Vagina (tissue), 2 donors: ENCODE measurements at regions not wholly inside any gene's neighbourhood (a gene's known extent, or its start where the extent isn't known, plus 50 kb on each side); places are given as distances from the start of the nearest gene placed in this dataset.

ENCODE experiments used
- DNase-seq, 2 donors: peaks; one replicate each; pipeline ENCODE4 v3.0.0-alpha.2; 2017; ENCODE audit errors: extremely low spot score in 2 of 2
- H3K27ac ChIP-seq: fragments of 200-600 bp; sonication (generic); one replicate; pipeline ENCODE4 v1.5.1; 2019
- H3K27me3 ChIP-seq: fragments of 200-600 bp; sonication (generic); one replicate; pipeline ENCODE4 v1.5.1; 2019
- H3K36me3 ChIP-seq, 2 donors: fragments of 200-600 bp; sonication (generic); one replicate each; pipeline ENCODE4 v1.5.1; 2017 to 2019
- H3K4me1 ChIP-seq: fragments of 200-600 bp; sonication (generic); one replicate; pipeline ENCODE4 v1.5.1; 2019
- H3K4me3 ChIP-seq, 2 donors: fragments of 200-600 bp; sonication (generic); 1 replicate in 1 of 2; 2 replicates in 1 of 2; pipeline ENCODE4 v1.5.1; 2016 to 2019
- H3K9me3 ChIP-seq: fragments of 200-600 bp; sonication (generic); one replicate; pipeline ENCODE4 v1.5.1; 2019
- POLR2A ChIP-seq, 2 donors: fragments of 450-650 bp; IDR thresholded peaks; one replicate each; pipeline ENCODE4 v1.6.1; 2017; ENCODE audit warnings: antibody characterized with exemption in 2 of 2, mild to moderate bottlenecking in 2 of 2, moderate library complexity in 2 of 2
- POLR2AphosphoS5 ChIP-seq, 2 donors: sonication (generic); formaldehyde crosslinking; IDR thresholded peaks; one replicate each; pipeline ENCODE4 v1.9.0; 2017; ENCODE audit warnings: antibody characterized with exemption in 2 of 2, mild to moderate bottlenecking in 2 of 2, low read depth in 1 of 2; ENCODE audit not compliant: insufficient read depth in 1 of 2
- intact Hi-C: fragments of 100-400 bp; cut with DNase I; formaldehyde crosslinking; loops from one replicate; pipeline ENCODE4 v1.15.1; 2023
- TF ChIP-seq, protein P1 (sequence below), 3 experiments: fragments of 450-650 bp in 2 of 3; fragments of 200-600 bp in 1 of 3; sonication (generic) in 1 of 3; IDR thresholded peaks; one replicate each; pipeline ENCODE4 v1.5.1; 2017 to 2019; ENCODE audit warnings: antibody characterized with exemption in 3 of 3, mild to moderate bottlenecking in 2 of 3, moderate library complexity in 2 of 3

DNA sequence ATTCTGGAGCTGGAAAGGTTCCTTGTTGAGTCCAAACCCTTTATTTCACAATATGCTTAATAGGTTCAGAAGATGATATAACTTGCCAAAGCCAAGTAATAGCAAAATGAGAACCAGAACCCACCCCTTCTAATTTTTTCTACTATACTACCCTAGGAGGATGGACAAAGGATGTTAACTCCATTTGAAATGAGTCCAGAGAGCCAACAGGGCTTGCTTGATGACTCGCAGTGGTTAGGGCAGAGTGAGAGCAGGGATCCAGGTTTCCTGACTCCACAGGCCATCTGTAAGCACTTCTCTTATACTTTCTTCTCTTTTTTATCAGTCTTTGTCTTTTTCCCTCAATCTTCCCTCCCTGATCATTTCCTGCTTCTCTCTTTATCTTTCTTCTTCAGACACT lies 668.1 kb downstream of the MED13L start:
- DNase-seq = no peak
- Histone ChIP-seq H3K27me3 (no peaks in the 10 kb centered on the region), H3K4me1 (peaks cover 7% of the 10 kb centered on the region), H3K27ac (no peak overlapping the region), H3K4me3 (no peak overlapping the region), H3K36me3 (no peaks in the 10 kb centered on the region), H3K9me3 (no peaks in the 10 kb centered on the region)
- intact Hi-C loops = no loop called here
- TF ChIP-seq, protein P1, sequence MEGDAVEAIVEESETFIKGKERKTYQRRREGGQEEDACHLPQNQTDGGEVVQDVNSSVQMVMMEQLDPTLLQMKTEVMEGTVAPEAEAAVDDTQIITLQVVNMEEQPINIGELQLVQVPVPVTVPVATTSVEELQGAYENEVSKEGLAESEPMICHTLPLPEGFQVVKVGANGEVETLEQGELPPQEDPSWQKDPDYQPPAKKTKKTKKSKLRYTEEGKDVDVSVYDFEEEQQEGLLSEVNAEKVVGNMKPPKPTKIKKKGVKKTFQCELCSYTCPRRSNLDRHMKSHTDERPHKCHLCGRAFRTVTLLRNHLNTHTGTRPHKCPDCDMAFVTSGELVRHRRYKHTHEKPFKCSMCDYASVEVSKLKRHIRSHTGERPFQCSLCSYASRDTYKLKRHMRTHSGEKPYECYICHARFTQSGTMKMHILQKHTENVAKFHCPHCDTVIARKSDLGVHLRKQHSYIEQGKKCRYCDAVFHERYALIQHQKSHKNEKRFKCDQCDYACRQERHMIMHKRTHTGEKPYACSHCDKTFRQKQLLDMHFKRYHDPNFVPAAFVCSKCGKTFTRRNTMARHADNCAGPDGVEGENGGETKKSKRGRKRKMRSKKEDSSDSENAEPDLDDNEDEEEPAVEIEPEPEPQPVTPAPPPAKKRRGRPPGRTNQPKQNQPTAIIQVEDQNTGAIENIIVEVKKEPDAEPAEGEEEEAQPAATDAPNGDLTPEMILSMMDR (IDR thresholded peaks at IDR 0.05) = no peak
- TF ChIP-seq POLR2A (IDR thresholded peaks at IDR 0.05) (no peak), POLR2AphosphoS5 (IDR thresholded peaks at IDR 0.05; ENCODE audit: insufficient read depth in 1 of 2, low read depth in 1 of 2) (no peak)

DNA sequence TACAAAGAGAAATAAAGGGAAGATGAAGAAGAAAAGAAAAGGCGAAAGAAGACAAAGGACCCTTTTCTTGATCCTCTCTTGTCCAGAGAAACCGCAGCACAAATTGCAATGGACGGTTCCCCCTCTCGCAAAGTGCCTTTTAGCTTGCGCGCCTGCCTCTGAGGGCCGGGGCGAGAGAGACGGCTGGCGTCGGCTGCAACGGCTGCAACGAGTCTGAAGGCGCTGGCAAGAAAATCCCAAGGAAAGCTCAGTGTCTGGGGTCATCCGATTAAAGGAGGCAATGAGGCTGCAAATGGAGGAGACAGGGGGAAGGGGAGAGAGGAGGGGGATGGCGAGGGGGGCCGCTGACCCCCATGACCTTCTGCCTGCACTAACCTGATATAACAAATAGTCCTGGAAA lies 671.5 kb downstream of the MED13L start:
- Histone ChIP-seq H3K4me1 (no peaks in the 10 kb centered on the region), H3K4me3 (no peak overlapping the region), H3K27me3 (no peaks in the 10 kb centered on the region), H3K27ac (no peak overlapping the region), H3K36me3 (no peaks in the 10 kb centered on the region), H3K9me3 (no peaks in the 10 kb centered on the region)
- intact Hi-C loops = no loop called here
- TF ChIP-seq, protein P1 (IDR thresholded peaks at IDR 0.05) = no peak
- TF ChIP-seq POLR2AphosphoS5 (IDR thresholded peaks at IDR 0.05; ENCODE audit: insufficient read depth in 1 of 2, low read depth in 1 of 2) (no peak), POLR2A (IDR thresholded peaks at IDR 0.05) (no peak)
- DNase-seq = no peak

DNA sequence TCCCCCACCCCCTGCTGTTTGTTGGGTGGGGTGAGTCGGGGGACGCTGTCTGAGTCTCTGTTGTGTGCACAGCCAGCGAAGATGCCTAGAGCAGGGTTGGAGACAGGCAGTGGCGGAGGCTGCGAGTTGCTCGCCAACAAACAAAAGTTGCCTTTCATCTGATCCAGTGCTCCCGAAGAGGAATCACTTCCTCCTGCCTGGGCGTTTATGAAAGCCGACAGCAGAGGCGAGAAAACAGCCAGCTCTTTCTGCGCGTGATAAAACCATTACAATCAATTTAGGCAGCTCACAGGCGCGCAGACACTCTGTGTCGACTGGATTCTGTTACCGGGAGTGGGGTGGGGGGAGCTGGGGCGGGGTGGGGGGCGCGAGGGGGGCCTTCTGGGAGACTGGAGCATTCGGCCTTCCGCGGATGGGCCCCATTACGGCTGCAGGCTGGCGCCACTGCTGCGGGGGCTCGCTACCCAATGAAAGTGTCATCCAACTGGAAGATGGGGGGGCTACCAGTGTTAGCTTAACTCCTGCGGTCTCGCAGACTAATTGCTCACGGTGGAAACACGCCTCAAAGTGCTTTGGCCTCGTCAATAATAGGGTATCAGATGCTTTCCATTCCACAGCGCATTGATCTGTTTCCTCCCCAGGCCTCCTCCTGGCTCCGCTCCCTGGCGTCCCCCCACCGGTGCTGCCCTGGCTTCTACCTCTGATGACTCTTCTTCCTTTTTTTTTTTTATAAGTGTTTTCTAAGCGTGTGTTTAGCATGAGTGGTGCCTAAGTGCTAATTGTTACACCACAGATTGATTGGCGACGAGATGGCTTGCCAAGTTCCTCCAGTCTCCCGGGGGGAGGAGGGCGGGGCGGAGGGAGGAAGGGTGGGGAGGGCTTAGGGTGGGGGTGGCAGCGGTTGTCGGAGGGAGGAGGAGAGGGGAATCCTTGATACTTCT lies 678.4 kb downstream of the MED13L start:
- Histone ChIP-seq H3K4me1 (peaks cover 18% of the 10 kb centered on the region), H3K27ac (peak overlapping the region; percentile 29), H3K27me3 (no peaks in the 10 kb centered on the region), H3K4me3 (peak overlapping the region; percentile 32 to 46), H3K9me3 (no peaks in the 10 kb centered on the region), H3K36me3 (no peaks in the 10 kb centered on the region)
- TF ChIP-seq POLR2A (IDR thresholded peaks at IDR 0.05) (no peak), POLR2AphosphoS5 (IDR thresholded peaks at IDR 0.05; ENCODE audit: insufficient read depth in 1 of 2, low read depth in 1 of 2) (no peak)
- TF ChIP-seq, protein P1 (IDR thresholded peaks at IDR 0.05) = no peak
- DNase-seq = no peak
- intact Hi-C loops = no loop called here

DNA sequence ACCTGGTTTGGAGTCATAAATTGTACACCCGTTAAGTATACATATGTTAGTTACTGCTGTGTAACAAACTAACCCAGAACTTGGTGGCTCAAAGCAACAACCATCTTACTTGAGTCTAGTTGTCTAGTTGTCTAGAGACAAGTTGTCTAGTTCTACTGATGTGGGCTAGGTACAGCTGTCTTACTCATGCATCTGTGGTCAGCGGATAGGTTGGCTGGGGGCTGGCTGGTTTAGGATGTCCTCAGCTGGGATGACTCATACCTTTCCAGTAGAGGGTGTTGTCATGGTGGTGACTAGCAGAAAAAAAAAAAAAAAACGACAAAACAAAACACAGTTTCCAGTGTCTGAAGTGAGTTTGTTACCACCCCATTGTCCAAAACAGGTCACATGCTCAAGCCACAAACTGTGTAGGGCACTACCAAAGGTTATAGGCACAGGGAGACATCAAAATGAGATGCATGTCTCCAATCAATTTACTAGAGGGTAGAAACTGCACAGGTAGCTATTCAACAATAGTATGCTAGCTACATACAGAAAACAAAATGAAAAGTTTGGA lies 680.3 kb downstream of the MED13L start:
- H3K4me3 ChIP-seq = no peak overlapping the region
- intact Hi-C loops = no loop called here
- DNase-seq = no peak
- no peaks in the 10 kb centered on the region for H3K9me3 ChIP-seq
- H3K36me3 ChIP-seq = no peaks in the 10 kb centered on the region
- no peak overlapping the region for H3K27ac ChIP-seq
- H3K4me1 ChIP-seq = peaks cover 18% of the 10 kb centered on the region
- TF ChIP-seq, protein P1 (IDR thresholded peaks at IDR 0.05) = no peak
- no peak for TF ChIP-seq POLR2A (IDR thresholded peaks at IDR 0.05)
- TF ChIP-seq POLR2AphosphoS5 (IDR thresholded peaks at IDR 0.05; ENCODE audit: insufficient read depth in 1 of 2, low read depth in 1 of 2) = no peak
- no peaks in the 10 kb centered on the region for H3K27me3 ChIP-seq

DNA sequence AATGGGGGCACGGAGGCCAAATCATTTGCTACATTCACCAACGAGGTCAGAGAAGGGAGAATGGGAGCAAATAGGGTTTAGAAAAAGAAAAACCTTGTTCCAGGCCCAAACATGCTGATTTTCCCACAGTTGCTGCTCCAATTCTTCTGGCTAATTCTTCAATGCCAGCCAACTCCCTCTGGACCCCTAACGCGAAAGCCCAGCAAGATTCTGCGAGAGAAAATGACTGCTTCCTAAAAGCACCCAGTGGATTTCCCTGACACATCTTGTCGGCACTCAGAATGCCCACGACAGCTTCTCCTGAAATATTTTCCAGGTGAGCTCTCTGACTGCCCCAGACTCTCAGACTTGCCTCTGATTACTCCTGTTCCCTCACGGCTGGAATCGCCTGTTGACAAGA lies 689.4 kb downstream of the MED13L start:
- Histone ChIP-seq H3K36me3 (no peaks in the 10 kb centered on the region), H3K9me3 (no peaks in the 10 kb centered on the region), H3K4me1 (no peaks in the 10 kb centered on the region), H3K4me3 (no peak overlapping the region), H3K27me3 (no peaks in the 10 kb centered on the region), H3K27ac (no peak overlapping the region)
- intact Hi-C loops = no loop called here
- TF ChIP-seq, protein P1 (IDR thresholded peaks at IDR 0.05) = no peak
- TF ChIP-seq POLR2AphosphoS5 (IDR thresholded peaks at IDR 0.05; ENCODE audit: insufficient read depth in 1 of 2, low read depth in 1 of 2) (no peak), POLR2A (IDR thresholded peaks at IDR 0.05) (no peak)
- DNase-seq = no peak
